Activated CD4-positive, alpha-beta T cell treated with anti-CD3 and anti-CD28 coated beads, Interleukin-2, amount 50 U/mL, for 1 hour (primary cell): ENCODE measurements at regions not wholly inside any gene's neighbourhood (a gene's known extent, or its start where the extent isn't known, plus 50 kb on each side); places are given as distances from the start of the nearest gene placed in this dataset.

ENCODE experiments used
- DNase-seq: peaks from one replicate; pipeline ENCODE4 v3.0.0-alpha.2; 2020

- DNase-seq, result no peak
Measured at GRCh38 chr6:25166955-25167748, 112.0 kb upstream of the CARMIL1 start.

DNA sequence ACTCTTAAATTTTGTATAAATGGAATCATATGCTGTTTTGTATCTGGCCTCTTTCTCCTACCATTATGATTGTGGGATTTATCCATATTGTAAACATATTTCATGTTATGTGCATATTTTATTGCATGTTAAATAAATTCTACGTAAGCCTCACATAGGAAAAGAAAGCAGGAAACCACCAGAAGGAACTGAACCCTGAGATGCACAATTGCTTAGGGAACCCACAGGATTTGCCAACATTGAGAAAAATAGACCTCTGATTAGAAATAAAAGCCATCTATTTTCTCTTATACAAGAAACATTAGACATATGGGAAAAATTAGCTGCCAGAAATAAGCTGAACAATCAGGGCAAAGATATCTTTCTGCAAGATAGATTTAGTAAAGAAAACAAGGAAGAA lies 111.2 kb upstream of the CARMIL1 start:
- DNase-seq, result no peak

GRCh38 chr6:25168637-25169036 lies 110.5 kb upstream of the CARMIL1 start:
- DNase-seq, result no peak

DNA sequence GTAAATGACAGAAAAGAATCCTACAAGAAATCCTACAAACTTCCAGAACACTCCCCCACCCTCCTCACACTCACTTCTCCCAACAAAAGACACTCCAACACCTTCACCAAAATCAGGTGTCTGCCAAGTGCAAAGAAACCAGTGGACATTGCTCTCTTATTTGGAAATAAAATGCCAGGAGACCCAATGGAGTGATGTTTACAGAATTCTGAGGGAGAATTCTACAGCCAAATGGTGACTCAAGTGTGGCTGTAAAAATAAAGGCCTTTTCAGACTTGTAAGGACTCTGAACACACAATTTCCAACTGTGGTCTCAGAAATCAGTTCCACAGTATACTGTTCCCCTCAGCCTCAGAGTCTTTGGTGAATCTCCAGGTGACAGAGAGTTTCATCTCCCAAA lies 109.6 kb upstream of the CARMIL1 start:
- DNase-seq, result no peak

DNA sequence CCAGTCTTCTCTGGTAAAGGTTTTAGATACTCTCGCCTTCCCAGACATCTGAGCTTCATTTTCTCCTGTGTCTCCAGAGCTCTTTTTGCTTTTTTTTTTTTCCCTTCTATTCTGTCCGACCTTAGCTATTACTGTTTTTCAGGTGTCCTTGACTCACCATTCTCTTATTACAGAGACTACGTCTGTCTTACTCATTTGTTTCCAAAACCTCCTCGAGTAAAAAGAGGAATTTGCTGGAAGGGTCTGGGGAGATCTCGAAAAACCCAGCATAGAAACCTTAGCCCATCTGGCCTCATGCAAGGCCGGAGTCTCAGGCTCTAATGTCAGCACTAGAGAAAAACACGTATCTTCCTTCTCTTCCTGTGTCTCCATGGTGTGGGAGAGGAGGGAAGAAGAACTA lies 109.2 kb upstream of the CARMIL1 start:
- no peak for DNase-seq

DNA sequence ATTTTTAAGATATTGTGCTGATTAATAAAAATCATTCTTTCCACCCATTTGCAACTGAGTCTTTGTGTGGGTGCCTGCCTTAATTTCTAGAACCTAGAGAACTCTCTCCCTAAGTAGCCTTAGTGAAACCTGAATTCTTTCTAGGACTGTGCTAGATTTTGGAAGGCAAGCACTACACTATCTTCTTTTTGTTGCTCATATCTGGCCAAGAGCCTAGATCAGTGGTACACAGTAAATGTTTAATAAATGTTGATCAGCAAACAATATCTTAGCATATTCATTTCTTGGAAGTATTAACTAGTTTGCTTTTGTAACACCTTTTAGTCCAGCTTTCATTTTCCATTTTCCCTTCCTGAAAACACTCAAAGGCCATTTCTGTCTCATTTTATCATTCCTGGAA lies 108.5 kb upstream of the CARMIL1 start:
- no peak for DNase-seq

DNA sequence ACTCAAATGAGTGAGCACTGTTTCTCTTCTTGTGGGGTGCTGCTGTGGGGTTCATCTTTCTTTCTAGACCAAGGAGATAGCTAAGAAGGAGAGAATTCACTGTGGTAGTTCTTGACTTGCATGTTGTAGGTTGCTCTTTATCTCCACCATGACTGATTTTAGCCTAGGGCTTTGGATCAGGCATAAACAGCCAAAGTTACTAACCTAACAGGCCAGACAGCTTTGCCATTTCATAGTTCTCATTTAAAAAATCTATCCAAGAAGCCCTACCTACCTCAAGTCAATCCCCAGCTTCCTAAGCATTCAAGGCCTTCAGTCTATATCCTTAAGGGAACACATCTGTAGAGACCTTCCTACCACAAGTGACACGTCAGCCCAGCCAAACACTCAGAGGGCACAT lies 107.9 kb upstream of the CARMIL1 start:
- DNase-seq, result no peak

DNA sequence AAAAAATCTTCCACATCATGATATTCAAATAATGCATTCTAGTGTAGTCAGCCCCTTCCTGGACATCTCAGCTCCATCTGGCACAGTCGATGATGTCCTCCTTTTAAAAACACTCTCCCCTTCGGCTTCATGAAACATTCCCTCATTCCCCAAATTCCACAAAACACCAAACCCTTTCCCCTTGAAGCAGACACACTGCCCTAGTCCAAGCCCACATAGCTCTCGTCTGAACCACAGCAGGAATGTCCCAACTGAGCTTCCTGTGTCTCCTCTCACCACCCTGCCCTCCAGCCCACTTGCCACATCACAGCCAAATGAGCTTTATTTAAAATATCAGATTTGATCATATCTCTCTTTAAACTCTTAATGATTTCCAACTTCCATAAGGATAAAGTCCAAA lies 106.4 kb upstream of the CARMIL1 start:
- no peak for DNase-seq

DNA sequence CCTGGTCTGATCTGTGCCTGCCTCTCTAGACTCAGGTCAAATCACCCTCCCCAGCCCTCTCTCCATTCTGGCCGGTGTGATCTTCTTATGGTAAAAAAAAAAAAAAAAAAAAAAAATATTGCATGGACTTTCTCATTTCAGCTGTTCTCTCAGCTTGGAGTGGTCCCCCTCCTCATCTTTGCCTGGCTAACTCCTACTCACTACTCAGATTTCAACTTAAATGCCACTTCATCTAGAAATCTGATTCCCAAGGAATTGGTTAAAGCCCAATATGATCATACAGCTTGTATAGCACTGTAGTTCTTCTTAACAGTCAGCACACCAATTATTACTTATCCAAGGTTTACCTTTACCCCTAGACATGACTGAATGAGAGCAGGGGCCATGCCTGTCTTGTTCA lies 105.9 kb upstream of the CARMIL1 start:
- DNase-seq, result no peak

- DNase-seq, result no peak
Measured at GRCh38 chr6:25173951-25174474, 105.2 kb upstream of the CARMIL1 start.

- no peak for DNase-seq
Measured at GRCh38 chr6:25174678-25175077, 104.5 kb upstream of the CARMIL1 start.

GRCh38 chr6:25175196-25175595 lies 104.0 kb upstream of the CARMIL1 start:
- DNase-seq, result no peak

GRCh38 chr6:25175681-25176080 lies 103.5 kb upstream of the CARMIL1 start:
- no peak for DNase-seq

DNA sequence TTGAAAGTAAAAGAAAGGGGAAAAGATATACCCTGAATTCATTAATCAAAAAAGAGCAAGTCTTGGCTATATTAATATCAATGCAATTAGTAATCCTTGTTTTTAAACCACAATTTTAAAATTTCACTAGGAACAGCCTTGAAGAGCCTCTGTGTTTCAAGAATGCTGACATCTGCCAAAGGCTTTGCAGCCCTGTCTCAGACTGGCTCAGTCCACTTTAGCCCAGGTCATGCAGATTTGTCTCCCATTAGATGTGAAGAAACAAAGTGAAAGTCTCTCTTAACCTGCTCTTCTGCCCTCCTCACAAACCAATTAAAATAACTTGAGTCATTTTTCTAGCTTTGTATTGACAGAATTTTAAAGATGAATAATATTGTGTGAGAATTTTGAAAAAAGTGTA lies 102.7 kb upstream of the CARMIL1 start:
- DNase-seq, result no peak

DNA sequence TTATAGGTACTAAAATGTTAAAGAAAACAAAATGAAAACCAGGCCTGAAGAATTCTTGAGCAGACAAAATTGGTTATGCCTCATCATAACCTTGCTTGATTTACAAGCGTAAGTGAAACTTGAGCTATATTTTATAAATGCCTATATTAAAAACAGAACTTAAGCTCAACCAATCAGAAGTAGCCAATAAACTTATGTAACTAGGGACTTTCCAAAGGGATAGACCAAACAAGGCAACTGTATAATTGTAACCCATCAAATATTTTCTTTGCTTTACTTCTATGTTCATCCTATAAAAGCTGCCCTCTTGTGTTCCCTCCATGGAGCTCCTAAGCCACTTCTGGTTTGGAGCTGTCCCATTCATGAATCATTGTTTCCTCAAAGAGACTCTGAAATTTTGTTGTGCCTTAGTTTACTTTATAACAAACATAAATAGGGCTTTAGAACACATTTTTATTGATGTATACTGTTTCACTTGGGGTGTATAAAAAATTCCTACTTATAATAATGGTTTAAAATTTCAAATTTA lies 101.6 kb upstream of the CARMIL1 start:
- no peak for DNase-seq

DNA sequence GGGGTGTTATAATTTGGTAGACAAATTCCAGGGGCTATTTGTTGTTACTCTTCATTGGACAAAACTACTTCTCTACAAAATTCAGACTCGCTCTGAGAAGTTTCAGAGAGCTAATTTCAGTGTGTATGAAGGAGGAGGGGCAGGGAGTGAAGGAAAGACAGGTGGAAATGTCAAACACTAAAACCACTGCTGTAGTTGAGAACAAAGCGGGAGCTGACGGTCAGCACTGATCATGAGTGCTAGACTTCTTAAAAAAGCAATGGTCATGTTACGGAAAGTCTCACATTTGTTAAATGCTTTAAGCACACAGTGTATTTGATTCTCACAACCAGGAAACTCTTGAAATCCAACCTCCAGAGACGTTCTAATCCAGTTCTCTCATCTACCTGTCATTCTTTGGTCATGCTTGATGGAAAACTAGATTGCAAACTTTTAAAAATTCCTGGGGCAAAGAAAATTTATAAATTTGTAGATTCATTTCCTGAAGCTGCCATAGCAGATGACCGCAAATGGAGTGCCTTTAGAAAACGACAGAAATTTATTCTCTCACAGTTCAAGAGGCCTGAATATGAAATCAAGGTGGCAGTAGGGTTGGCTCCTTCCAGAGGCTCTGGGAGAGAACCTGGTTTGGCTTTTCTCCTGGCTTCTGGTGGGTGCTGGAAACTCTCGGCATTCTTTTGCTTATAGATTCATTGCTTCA lies 100.7 kb upstream of the CARMIL1 start:
- no peak for DNase-seq

- no peak for DNase-seq
Measured at GRCh38 chr6:25179051-25179778, 100.0 kb upstream of the CARMIL1 start.

- DNase-seq, result no peak
Measured at GRCh38 chr6:25180630-25181349, 98.4 kb upstream of the CARMIL1 start.

- DNase-seq, result no peak
Measured at GRCh38 chr6:25181350-25181724, 97.8 kb upstream of the CARMIL1 start.

DNA sequence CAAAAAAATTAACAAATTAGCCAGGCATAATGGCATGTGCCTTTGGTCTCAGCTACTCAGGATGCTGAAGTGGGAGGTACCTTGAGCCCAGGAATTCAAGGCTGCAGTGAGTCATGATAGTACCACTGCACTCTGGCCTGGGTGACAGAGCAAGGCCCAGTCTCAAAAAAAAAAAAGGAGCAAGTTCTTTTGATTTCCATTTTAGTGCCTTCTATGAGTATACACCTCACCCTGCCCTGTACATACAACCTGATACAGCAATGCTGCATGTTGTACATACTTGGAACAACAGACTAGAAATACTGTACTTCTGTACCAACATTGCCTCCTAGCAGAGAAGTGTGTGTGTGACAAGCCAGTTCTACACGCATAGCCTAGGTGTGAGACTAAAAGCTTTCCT lies 97.3 kb upstream of the CARMIL1 start:
- no peak for DNase-seq

- no peak for DNase-seq
Measured at GRCh38 chr6:25186919-25187318, 92.3 kb upstream of the CARMIL1 start.

GRCh38 chr6:25188232-25188631 lies 90.9 kb upstream of the CARMIL1 start:
- no peak for DNase-seq
